DND-41 (cell line): ENCODE measurements at regions not wholly inside any gene's neighbourhood (a gene's known extent, or its start where the extent isn't known, plus 50 kb on each side); places are given as distances from the start of the nearest gene placed in this dataset.

Experiments used
- EZH2 ChIP-seq: IDR thresholded peaks from 3 replicates; pipeline ENCODE4 v1.6.1; 2012; ENCODE audit warnings: borderline replicate concordance, low read depth, mild to moderate bottlenecking, moderate library complexity, low read length, inconsistent platforms; ENCODE audit not compliant: severe bottlenecking
- TF ChIP-seq, protein P1 (sequence below): IDR thresholded peaks from 2 replicates; pipeline ENCODE4 v1.5.1; 2012; ENCODE audit warnings: borderline replicate concordance, low read length, moderate library complexity, mild to moderate bottlenecking; ENCODE audit not compliant: poor library complexity, severe bottlenecking; ENCODE audit errors: extremely low read depth

DNA sequence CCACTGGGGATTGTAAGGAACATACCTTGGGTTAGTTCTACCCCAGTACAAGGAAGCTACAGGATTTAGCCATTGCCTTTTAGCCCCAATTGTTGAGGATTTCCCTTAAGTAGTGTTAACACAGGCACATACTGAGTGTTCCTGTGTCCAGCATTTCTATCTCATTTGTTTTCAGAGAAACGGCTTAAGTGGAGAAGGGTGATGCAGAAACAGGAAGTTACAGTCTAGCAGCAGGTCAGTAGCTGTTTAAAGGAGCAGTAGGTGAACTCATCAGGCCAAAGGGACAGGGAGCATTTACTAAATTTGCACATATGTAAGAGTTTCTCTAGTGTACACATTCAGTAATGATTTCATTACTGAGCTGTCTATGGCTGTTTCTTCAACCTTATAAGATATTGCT lies 644.2 kb upstream of the GJE1 start:
- TF ChIP-seq, protein P1, sequence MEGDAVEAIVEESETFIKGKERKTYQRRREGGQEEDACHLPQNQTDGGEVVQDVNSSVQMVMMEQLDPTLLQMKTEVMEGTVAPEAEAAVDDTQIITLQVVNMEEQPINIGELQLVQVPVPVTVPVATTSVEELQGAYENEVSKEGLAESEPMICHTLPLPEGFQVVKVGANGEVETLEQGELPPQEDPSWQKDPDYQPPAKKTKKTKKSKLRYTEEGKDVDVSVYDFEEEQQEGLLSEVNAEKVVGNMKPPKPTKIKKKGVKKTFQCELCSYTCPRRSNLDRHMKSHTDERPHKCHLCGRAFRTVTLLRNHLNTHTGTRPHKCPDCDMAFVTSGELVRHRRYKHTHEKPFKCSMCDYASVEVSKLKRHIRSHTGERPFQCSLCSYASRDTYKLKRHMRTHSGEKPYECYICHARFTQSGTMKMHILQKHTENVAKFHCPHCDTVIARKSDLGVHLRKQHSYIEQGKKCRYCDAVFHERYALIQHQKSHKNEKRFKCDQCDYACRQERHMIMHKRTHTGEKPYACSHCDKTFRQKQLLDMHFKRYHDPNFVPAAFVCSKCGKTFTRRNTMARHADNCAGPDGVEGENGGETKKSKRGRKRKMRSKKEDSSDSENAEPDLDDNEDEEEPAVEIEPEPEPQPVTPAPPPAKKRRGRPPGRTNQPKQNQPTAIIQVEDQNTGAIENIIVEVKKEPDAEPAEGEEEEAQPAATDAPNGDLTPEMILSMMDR: no peak
- no peak for TF ChIP-seq EZH2
